Neuronal stem cell (in vitro differentiated cells): ENCODE measurements at regions not wholly inside any gene's neighbourhood (a gene's known extent, or its start where the extent isn't known, plus 50 kb on each side); places are given as distances from the start of the nearest gene placed in this dataset.

Experiments
- DNase-seq: peaks from one replicate; pipeline ENCODE4 v3.0.0-alpha.2; 2013; ENCODE audit warnings: low spot score
- H2AFZ ChIP-seq: one replicate; pipeline ENCODE4 v1.6.1; 2013; ENCODE audit warnings: mild to moderate bottlenecking, low read length, inconsistent platforms
- H2AK5ac ChIP-seq: 2 replicates; pipeline ENCODE4 v1.6.1; 2013; ENCODE audit warnings: low read depth, mild to moderate bottlenecking, inconsistent platforms, low read length, moderate library complexity, mixed read lengths
- H2BK120ac ChIP-seq: 2 replicates; pipeline ENCODE4 v1.6.1; 2013; ENCODE audit warnings: low read depth, mild to moderate bottlenecking, inconsistent platforms, low read length, moderate library complexity, mixed read lengths
- H2BK12ac ChIP-seq: one replicate; pipeline ENCODE4 v1.6.1; 2013; ENCODE audit warnings: low read length, inconsistent platforms
- H2BK15ac ChIP-seq: 2 replicates; pipeline ENCODE4 v1.6.1; 2013; ENCODE audit warnings: mild to moderate bottlenecking, low read length, inconsistent platforms, mixed read lengths
- H2BK5ac ChIP-seq: one replicate; pipeline ENCODE4 v1.6.1; 2013; ENCODE audit warnings: inconsistent platforms, mild to moderate bottlenecking, low read length, moderate library complexity
- H3K14ac ChIP-seq: one replicate; pipeline ENCODE4 v1.6.1; 2013; ENCODE audit warnings: low read length, inconsistent platforms
- H3K18ac ChIP-seq: 2 replicates; pipeline ENCODE4 v1.6.1; 2013; ENCODE audit warnings: low read length, inconsistent platforms
- H3K23ac ChIP-seq: 2 replicates; pipeline ENCODE4 v1.6.1; 2013; ENCODE audit warnings: low read depth, mild to moderate bottlenecking, mixed read lengths, low read length, inconsistent platforms; ENCODE audit not compliant: poor library complexity
- H3K27ac ChIP-seq: replicated peaks from 3 replicates; pipeline ENCODE4 v1.5.1; 2013; ENCODE audit warnings: low read length, inconsistent platforms
- H3K27me3 ChIP-seq, 3 experiments: 2 replicates each; pipeline ENCODE4 v1.6.1; 2013; ENCODE audit warnings: low read length in 3 of 3, mild to moderate bottlenecking in 2 of 3, inconsistent platforms in 1 of 3, low read depth in 1 of 3, mixed read lengths in 1 of 3, moderate library complexity in 1 of 3; ENCODE audit not compliant: control insufficient read depth in 3 of 3, insufficient read depth in 3 of 3
- H3K36me3 ChIP-seq, 2 donors: replicated peaks in 1 of 2; 2 replicates each; pipeline ENCODE4 v1.6.1; 2013; ENCODE audit warnings: low read length in 2 of 2; ENCODE audit not compliant: control insufficient read depth in 2 of 2, insufficient read depth in 2 of 2
- H3K4ac ChIP-seq: 2 replicates; pipeline ENCODE4 v1.6.1; 2013; ENCODE audit warnings: inconsistent platforms, mild to moderate bottlenecking, low read length, moderate library complexity
- H3K4me1 ChIP-seq, 2 donors: 1 replicate in 1 of 2; 2 replicates in 1 of 2; pipeline ENCODE4 v1.6.1; 2013; ENCODE audit warnings: low read length in 2 of 2, low read depth in 1 of 2; ENCODE audit not compliant: control insufficient read depth in 2 of 2, insufficient read depth in 1 of 2
- H3K4me2 ChIP-seq: one replicate; pipeline ENCODE4 v1.6.1; 2013; ENCODE audit warnings: mild to moderate bottlenecking, low read length, inconsistent platforms; ENCODE audit not compliant: insufficient read depth, poor library complexity, severe bottlenecking
- H3K4me3 ChIP-seq, 2 donors: 2 replicates each; pipeline ENCODE4 v1.5.1; 2013; ENCODE audit warnings: low read length in 2 of 2, mild to moderate bottlenecking in 2 of 2, inconsistent platforms in 1 of 2, moderate library complexity in 1 of 2
- H3K79me1 ChIP-seq: one replicate; pipeline ENCODE4 v1.6.1; 2013; ENCODE audit warnings: low read depth, mild to moderate bottlenecking, inconsistent platforms, low read length, moderate library complexity
- H3K9ac ChIP-seq: one replicate; pipeline ENCODE4 v1.6.1; 2013; ENCODE audit warnings: mild to moderate bottlenecking, low read depth, low read length, inconsistent platforms; ENCODE audit not compliant: poor library complexity
- H3K9me3 ChIP-seq, 2 donors: replicated peaks in 1 of 2; 2 replicates each; pipeline versions ENCODE3 to v1.6.1; 2013; ENCODE audit warnings: low read length in 2 of 2, mild to moderate bottlenecking in 2 of 2, inconsistent platforms in 1 of 2, low read depth in 1 of 2, mixed read lengths in 1 of 2, moderate library complexity in 1 of 2; ENCODE audit not compliant: control insufficient read depth in 2 of 2, insufficient read depth in 1 of 2
- H4K8ac ChIP-seq: one replicate; pipeline ENCODE4 v1.6.1; 2013; ENCODE audit warnings: low read depth, mild to moderate bottlenecking, inconsistent platforms, low read length, moderate library complexity
- H4K91ac ChIP-seq: one replicate; pipeline ENCODE4 v1.6.1; 2013; ENCODE audit warnings: low read length, low read depth, mild to moderate bottlenecking, inconsistent platforms; ENCODE audit not compliant: poor library complexity
- WGBS, 2 donors: extraction: QIAGEN DNeasy Blood & Tissue Kit; methylation state at CpG; one replicate each; pipeline ENCODE4 v1.1.7; 2013; ENCODE audit warnings: missing lambda C conversion rate in 2 of 2, mixed read lengths in 1 of 2; ENCODE audit not compliant: insufficient read length in 2 of 2, insufficient replicate concordance in 1 of 2; ENCODE audit errors: extremely low coverage in 2 of 2; 5-methylcytosine and 5-hydroxymethylcytosine counted together

DNA sequence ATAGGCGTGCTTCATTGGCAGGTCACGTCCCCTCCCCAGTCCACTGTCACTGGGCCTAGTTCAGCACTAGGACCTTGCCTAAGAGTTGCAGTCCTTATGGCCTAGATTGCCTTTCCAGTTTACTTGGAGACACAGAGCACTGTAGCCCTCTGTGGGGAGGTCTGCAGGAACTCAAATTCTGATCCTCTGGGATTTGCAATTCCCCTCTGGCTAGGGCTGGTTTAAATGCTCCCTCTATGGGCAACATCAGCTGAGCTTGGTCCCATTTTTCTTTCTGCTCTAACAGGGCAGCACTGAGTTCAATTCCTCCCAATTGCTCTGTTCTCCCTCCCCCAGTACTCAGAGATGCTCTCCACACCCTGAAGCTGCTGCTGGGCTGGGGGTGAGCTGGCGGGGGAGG, 358.2 kb downstream of the HTR1A start:
- H3K14ac ChIP-seq: no peak overlapping the region
- H3K9me3 ChIP-seq: no peaks in the 10 kb centered on the region
- H3K36me3 ChIP-seq: no peaks in the 10 kb centered on the region
- H3K18ac ChIP-seq: no peak overlapping the region
- H3K27ac ChIP-seq: no peak overlapping the region
- no peaks in the 10 kb centered on the region for H3K27me3 ChIP-seq
- H3K4me3 ChIP-seq: no peak overlapping the region
- H2BK15ac ChIP-seq: no peak overlapping the region
- H2AFZ ChIP-seq: no peak overlapping the region
- no peaks in the 10 kb centered on the region for H3K4me1 ChIP-seq
- H3K4ac ChIP-seq: no peak overlapping the region
- no peak overlapping the region for H4K91ac ChIP-seq
- no peak overlapping the region for H3K9ac ChIP-seq
- no peak for DNase-seq
- H4K8ac ChIP-seq: peak overlapping the region; percentile 1
- no peak overlapping the region for H3K4me2 ChIP-seq
- no peak overlapping the region for H3K23ac ChIP-seq
- H3K79me1 ChIP-seq: no peaks in the 10 kb centered on the region
- no peak overlapping the region for H2BK12ac ChIP-seq
- H2AK5ac ChIP-seq: no peak overlapping the region
- H2BK120ac ChIP-seq: no peak overlapping the region
- no peak overlapping the region for H2BK5ac ChIP-seq
- no CpG with 5 or more reads among the region's 3 CpGs for WGBS, 2 donors

DNA sequence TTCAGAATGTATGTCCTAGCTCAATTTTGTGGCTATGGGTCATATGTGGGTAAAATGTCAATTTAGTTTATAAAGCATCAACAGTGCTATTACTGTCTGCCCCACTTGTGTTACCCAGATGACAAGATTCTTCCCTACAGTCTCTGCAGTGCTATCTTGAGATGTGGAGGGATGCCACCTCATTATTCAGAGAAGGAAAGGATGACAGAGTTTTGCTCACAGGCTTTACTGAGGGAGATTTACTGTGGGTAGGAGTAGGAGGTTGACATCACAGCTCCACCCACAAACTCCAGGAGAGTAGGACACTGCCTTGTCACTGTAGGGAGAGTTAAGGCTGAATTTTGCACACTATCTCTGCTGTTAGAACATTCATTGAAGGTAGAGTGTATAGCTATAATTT, 359.3 kb downstream of the HTR1A start:
- no peaks in the 10 kb centered on the region for H3K79me1 ChIP-seq
- no peak overlapping the region for H2AK5ac ChIP-seq
- H4K91ac ChIP-seq: no peak overlapping the region
- no peak overlapping the region for H2BK120ac ChIP-seq
- no peak overlapping the region for H3K4me3 ChIP-seq
- H3K18ac ChIP-seq: no peak overlapping the region
- H3K14ac ChIP-seq: no peak overlapping the region
- no peaks in the 10 kb centered on the region for H3K36me3 ChIP-seq
- no peak overlapping the region for H2BK5ac ChIP-seq
- H3K4me2 ChIP-seq: no peak overlapping the region
- H4K8ac ChIP-seq: no peak overlapping the region
- H3K9me3 ChIP-seq: no peaks in the 10 kb centered on the region
- no peak overlapping the region for H2BK12ac ChIP-seq
- no peaks in the 10 kb centered on the region for H3K27me3 ChIP-seq
- no peak overlapping the region for H2BK15ac ChIP-seq
- DNase-seq: no peak
- H3K4me1 ChIP-seq: no peaks in the 10 kb centered on the region
- H3K27ac ChIP-seq: no peak overlapping the region
- H3K23ac ChIP-seq: no peak overlapping the region
- H3K4ac ChIP-seq: no peak overlapping the region
- no peak overlapping the region for H3K9ac ChIP-seq
- no peak overlapping the region for H2AFZ ChIP-seq

DNA sequence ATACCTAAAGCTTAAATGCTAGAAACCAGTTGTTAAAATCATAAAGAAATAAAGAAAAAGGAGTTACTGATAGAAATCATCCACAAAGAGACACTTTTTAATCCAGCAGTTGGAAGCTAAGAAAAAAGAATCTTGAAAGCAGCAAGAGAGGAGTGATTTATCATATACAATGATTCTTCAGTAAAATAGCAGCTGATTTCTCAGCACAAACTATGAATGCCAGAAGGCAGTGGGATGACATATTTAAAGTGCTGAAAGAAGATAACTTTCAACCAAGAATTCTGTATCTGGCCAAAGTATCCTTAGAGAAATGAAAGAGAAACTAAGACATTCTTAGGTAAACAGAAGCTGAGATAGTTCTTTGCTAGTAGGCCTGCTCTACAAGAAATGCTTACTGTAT, 366.0 kb downstream of the HTR1A start:
- Histone ChIP-seq H4K8ac (no peak overlapping the region), H3K27me3 (no peaks in the 10 kb centered on the region), H3K4ac (no peak overlapping the region), H2AFZ (no peak overlapping the region), H3K23ac (no peak overlapping the region), H3K4me3 (no peak overlapping the region), H2BK15ac (no peak overlapping the region), H3K4me1 (no peaks in the 10 kb centered on the region), H3K36me3 (no peaks in the 10 kb centered on the region), H2BK12ac (no peak overlapping the region), H3K79me1 (no peaks in the 10 kb centered on the region), H3K9me3 (no peaks in the 10 kb centered on the region), H3K27ac (no peak overlapping the region), H2BK120ac (no peak overlapping the region), H2BK5ac (no peak overlapping the region), H3K9ac (no peak overlapping the region), H2AK5ac (no peak overlapping the region), H3K4me2 (no peak overlapping the region), H4K91ac (no peak overlapping the region), H3K14ac (no peak overlapping the region), H3K18ac (no peak overlapping the region)
- DNase-seq: no peak

DNA sequence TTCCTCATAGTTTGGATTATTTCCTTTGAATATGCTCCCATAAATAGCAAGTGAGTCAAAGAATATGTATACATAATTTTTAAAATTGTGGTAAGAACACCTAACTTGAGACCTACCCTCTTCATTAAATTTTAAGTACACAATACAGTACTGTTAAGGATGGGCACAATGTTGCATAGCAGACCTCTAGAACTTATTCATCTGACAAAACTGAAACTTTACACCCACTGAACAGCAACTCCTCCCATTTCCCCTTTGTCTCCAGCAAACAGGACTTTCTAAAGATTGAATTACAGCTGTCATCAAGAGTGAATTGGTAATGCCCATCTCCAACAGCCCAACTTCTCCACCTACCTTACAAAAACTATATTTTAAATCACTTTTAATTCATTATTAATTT, 388.9 kb downstream of the HTR1A start:
- no peak for DNase-seq
- H3K23ac ChIP-seq: no peak overlapping the region
- H3K27ac ChIP-seq: no peak overlapping the region
- no peak overlapping the region for H2BK120ac ChIP-seq
- H2BK15ac ChIP-seq: no peak overlapping the region
- H3K4me3 ChIP-seq: no peak overlapping the region
- no peak overlapping the region for H3K4me2 ChIP-seq
- no peak overlapping the region for H4K91ac ChIP-seq
- H3K79me1 ChIP-seq: no peaks in the 10 kb centered on the region
- no peak overlapping the region for H4K8ac ChIP-seq
- no peak overlapping the region for H2AK5ac ChIP-seq
- H2BK5ac ChIP-seq: no peak overlapping the region
- no peak overlapping the region for H3K9ac ChIP-seq
- no peak overlapping the region for H3K18ac ChIP-seq
- no peak overlapping the region for H2BK12ac ChIP-seq
- H3K4ac ChIP-seq: no peak overlapping the region
- H3K14ac ChIP-seq: no peak overlapping the region
- H2AFZ ChIP-seq: no peak overlapping the region
- no peaks in the 10 kb centered on the region for H3K4me1 ChIP-seq
- H3K27me3 ChIP-seq: no peaks in the 10 kb centered on the region
- H3K36me3 ChIP-seq: no peaks in the 10 kb centered on the region
- no peaks in the 10 kb centered on the region for H3K9me3 ChIP-seq
